NB4 (cell line): ENCODE measurements at regions not wholly inside any gene's neighbourhood (a gene's known extent, or its start where the extent isn't known, plus 50 kb on each side); places are given as distances from the start of the nearest gene placed in this dataset.

Experiments used
- DNase-seq: peaks from one replicate; pipeline ENCODE4 v3.0.0; 2010; ENCODE audit warnings: low read depth
- H3K4me3 ChIP-seq: one replicate; pipeline ENCODE4 v1.5.1; 2011; ENCODE audit warnings: mild to moderate bottlenecking, low read depth, low read length, moderate library complexity
- CTCF ChIP-seq: IDR thresholded peaks from one replicate; pipeline ENCODE4 v1.5.1; 2012; ENCODE audit warnings: low read depth, low read length
- MAX ChIP-seq: IDR thresholded peaks from 2 replicates; pipeline ENCODE4 v1.6.1; 2011; ENCODE audit warnings: low read depth, low read length
- MYC ChIP-seq: IDR thresholded peaks from 2 replicates; pipeline ENCODE4 v1.6.1; 2011; ENCODE audit warnings: low read depth, low read length
- POLR2A ChIP-seq: IDR thresholded peaks from 2 replicates; pipeline ENCODE4 v1.6.1; 2011; ENCODE audit warnings: mild to moderate bottlenecking; ENCODE audit not compliant: insufficient read length; ENCODE audit errors: extremely low read depth

GRCh38 chr12:30251546-30251945 lies 444.1 kb downstream of the IPO8 start:
- no peak for TF ChIP-seq MYC
- TF ChIP-seq POLR2A: no peak
- TF ChIP-seq MAX: no peak
- no peak for TF ChIP-seq CTCF
- DNase-seq: no peak
- H3K4me3 ChIP-seq: no peak overlapping the region

- H3K4me3 ChIP-seq: no peak overlapping the region
- no peak for DNase-seq
- TF ChIP-seq POLR2A (no peak), CTCF (no peak), MYC (no peak), MAX (no peak)
Measured at GRCh38 chr12:30243426-30243825, 452.2 kb downstream of the IPO8 start.

- TF ChIP-seq MAX: no peak
- TF ChIP-seq POLR2A: no peak
- TF ChIP-seq MYC: no peak
- H3K4me3 ChIP-seq: no peak overlapping the region
- DNase-seq: no peak
Measured at GRCh38 chr12:30219047-30219446, 435.3 kb upstream of the TMTC1 start.

GRCh38 chr12:30218073-30218472 lies 434.3 kb upstream of the TMTC1 start:
- no peak for TF ChIP-seq MAX
- TF ChIP-seq MYC: no peak
- TF ChIP-seq POLR2A: no peak
- TF ChIP-seq CTCF: no peak

GRCh38 chr12:30213166-30213565 lies 429.4 kb upstream of the TMTC1 start:
- no peak overlapping the region for H3K4me3 ChIP-seq
- no peak for DNase-seq
- TF ChIP-seq MAX: no peak
- no peak for TF ChIP-seq POLR2A
- no peak for TF ChIP-seq MYC
- TF ChIP-seq CTCF: no peak

More at GRCh38 chr12:30218073-30218472, 434.3 kb upstream of the TMTC1 start:
- DNase-seq: no peak
- no peak overlapping the region for H3K4me3 ChIP-seq

GRCh38 chr12:30211743-30212142 lies 428.0 kb upstream of the TMTC1 start:
- no peak for DNase-seq
- TF ChIP-seq MAX: no peak
- TF ChIP-seq MYC: no peak
- TF ChIP-seq POLR2A: no peak
- no peak for TF ChIP-seq CTCF
- no peak overlapping the region for H3K4me3 ChIP-seq
